Stimulated activated CD8-positive, alpha-beta memory T cell treated with anti-CD3 and anti-CD28 coated beads, Interleukin-7, amount 100 ng/mL, for 1 hour (primary cell): ENCODE measurements at regions not wholly inside any gene's neighbourhood (a gene's known extent, or its start where the extent isn't known, plus 50 kb on each side); places are given as distances from the start of the nearest gene placed in this dataset.

Experiments
- DNase-seq, 2 donors: peaks; one replicate each; pipeline ENCODE4 v3.0.0-alpha.2; 2020; ENCODE audit warnings: low read depth in 2 of 2

- no peak for DNase-seq
These were observed 1274.0 kb upstream of the CELF2 start for GRCh38 chr10:9743639-9744038.

GRCh38 chr10:9745158-9745557 is 1272.5 kb upstream of the CELF2 start:
- no peak for DNase-seq

DNA sequence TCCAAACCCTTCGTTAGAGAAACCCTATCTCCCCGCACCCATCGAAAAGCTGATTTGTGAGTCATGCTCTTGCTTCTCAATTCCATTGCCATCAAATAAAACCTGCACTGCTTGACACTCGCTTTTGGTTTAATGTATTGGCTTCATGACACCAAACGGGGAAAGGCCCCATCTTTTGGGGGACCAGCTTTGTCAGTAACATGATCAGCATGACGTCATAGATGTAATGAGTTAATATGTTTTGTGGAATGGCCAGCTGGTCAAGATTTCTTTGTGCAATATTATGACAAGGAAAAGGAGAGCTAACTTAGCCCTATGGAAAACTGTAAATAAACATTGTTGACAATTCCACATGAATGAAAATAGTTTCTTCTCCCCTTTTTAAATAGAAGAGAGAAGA is 1260.5 kb upstream of the CELF2 start:
- DNase-seq: no peak

GRCh38 chr10:9759596-9759995 is 1258.1 kb upstream of the CELF2 start:
- no peak for DNase-seq

GRCh38 chr10:9762966-9763656 is 1254.6 kb upstream of the CELF2 start:
- DNase-seq: no peak

GRCh38 chr10:9766762-9767161 is 1250.9 kb upstream of the CELF2 start:
- no peak for DNase-seq

DNA sequence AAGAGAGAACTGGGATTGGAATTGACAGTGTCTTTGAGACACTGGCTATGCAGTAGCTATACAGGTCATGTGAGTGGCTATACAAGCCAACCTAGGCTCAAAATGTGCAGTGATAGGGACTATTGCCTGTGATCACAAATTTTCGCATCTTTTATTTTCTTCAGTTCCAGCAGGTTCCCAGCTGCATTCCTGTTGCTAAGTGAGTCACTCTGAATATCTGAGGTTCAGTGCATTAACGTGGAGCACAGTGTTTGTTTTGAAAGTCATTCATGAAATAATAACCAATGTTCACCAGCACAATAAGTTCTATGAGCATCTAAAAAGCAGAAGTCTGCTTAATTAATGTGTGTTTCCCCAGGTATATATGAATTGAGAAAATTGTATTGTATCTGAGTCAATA is 1236.0 kb upstream of the CELF2 start:
- DNase-seq: no peak

DNA sequence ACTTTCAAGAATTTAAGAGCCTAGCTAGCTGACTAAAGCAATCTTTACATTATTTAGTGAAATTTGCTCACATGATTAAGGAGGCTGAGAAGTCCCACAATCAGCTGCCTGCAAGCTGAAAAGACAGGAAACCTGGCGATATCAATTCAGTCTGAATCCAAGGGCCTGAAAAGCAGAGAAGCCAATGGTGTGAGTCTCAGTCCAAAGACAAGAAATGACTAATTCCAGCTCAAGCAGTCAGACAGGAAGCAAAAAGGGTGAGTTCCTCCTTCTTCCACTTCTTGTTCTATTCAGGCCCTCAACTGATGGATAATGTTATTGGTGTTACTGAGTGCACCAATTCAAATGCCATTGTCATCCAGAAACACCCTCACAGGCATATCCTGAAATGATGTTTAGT is 1231.6 kb upstream of the CELF2 start:
- no peak for DNase-seq

- no peak for DNase-seq
These were observed 1231.1 kb upstream of the CELF2 start for GRCh38 chr10:9786576-9786975.

DNA sequence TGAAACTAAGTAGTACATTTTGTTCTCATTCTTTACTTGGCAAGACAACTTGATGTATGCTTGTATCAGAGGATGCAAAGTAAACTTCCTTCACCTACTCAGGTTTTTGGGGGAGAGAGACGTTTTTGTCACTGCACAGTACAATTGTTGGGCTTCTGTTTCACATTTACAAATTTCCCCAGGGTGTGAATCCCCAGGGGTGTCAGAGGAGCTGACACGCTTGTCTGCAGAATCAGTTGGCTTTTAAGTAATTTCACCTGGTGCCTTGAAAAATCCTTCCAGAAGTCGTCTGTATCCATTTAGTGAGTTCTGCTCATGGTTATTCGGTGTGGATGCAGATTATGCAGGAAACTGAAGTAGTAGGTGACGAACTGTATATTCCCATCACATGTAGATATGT is 1227.7 kb upstream of the CELF2 start:
- no peak for DNase-seq

GRCh38 chr10:9792181-9792580 is 1225.5 kb upstream of the CELF2 start:
- DNase-seq: no peak

GRCh38 chr10:9796564-9796963 is 1221.1 kb upstream of the CELF2 start:
- DNase-seq: no peak

DNA sequence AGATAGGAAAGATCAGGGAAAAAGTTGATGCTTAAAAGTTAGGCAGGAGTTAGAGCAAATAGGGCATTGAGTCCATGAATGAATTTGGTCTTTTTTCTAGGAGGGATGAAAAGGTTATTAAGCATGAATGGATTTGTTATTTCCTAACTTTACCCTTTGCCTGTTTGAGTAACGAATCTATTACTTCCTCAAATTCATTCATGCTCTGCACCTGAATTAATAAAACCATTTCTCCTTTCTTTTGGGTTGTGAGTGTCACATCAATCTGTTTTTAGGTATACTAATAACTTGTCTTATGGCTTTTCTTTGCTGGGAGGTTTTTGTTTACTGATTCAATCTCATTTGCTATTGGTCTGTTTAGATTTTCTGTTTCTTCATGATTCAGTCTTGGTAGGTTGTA is 1217.7 kb upstream of the CELF2 start:
- DNase-seq: no peak

DNA sequence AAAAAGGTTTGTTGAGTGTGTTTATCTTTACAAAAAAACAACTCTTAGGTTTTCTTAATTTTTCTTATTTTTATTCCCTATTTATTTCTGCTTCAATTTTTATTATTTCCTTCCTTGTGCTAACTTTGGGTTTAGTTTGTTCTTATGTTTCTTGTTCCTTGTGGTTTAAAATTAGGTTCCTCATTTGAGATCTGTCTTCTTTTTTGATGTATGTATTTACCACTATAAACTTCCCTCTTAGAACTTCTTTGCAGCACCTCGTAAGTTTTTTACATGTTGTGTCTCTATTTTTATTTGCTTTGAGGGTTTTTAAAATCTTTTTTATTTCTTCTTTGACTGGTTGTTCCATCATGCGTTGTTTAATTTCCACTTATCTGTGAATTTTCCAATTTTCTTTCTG is 1217.1 kb upstream of the CELF2 start:
- no peak for DNase-seq

- no peak for DNase-seq
These were observed 1209.8 kb upstream of the CELF2 start for GRCh38 chr10:9807846-9808245.

GRCh38 chr10:9811601-9812000 is 1206.1 kb upstream of the CELF2 start:
- DNase-seq: no peak

DNA sequence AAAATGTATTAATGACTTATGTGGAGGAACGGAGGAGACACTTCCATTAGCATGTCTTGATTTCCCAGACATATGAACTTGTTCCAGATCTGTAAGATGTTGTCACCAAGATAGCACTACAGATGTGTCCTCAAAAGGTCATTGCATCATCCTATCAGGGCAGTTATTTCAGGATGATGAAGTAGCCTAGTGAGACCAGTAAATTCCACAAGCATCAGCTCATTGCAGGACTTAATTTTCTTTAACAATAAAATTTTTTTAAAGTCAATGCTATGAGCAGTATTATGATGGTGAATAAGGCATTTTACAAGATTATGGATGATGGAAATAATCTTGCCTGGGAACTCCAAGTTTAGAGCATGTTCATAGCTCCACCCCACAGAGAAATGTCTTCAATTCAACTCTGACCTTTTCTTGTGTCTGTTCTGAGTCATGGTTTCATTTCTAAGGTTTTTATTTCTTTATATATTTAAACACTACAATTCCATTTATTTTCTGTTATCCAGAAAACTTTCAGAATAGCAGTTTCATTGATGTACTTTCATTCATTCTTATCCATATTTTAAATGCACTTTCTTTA is 1203.3 kb upstream of the CELF2 start:
- no peak for DNase-seq

- no peak for DNase-seq
These were observed 1197.7 kb upstream of the CELF2 start for GRCh38 chr10:9819756-9820494.

DNA sequence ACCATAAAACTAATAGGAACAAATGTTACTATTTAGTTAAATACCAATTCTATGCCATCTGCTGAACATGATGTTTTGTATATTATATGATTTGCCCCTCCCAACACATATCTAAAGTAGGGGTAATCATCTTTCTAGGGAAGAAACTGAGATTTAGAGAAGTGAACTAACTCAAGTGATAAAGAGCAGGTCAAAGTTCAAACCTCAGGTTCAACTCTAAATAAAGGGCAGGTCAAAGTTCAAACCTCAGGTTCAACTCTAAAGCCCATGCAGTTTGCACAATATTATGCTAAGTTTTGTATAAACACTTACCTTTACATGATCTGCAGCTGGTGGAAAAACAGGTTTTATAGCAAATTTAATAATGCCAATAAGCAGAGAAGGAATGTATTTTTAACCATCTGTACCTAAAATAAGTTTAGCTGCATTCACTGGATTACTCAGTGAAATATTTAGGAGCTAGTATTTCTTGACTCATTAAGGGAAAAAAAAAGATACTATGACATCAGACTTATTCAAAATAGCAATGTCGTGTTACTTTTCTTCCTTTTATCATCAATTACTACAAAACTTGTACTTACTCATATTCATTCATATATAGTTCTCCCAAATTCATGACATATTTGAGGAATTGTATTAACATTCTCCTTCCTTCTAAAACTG is 1194.3 kb upstream of the CELF2 start:
- no peak for DNase-seq

DNA sequence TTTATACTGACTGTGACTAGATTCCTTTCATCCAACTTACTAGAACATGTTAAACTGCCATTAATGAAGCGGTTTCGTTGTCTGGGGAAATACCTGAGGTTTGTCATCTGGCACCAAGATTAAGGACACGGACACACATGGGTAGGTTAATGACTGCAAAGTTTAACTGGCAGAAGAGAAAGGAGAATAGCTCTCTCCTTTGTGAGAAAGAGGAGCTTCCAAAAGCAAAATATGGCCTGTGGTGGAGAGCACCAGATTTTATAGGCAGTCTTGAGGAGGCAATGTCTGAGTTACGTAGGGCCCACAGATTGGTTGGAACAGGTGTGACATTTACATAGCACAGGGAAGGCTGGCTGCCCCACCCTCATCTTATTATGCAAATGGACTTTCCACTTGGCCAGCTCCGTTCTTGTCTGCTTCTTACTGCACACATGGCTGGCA is 1193.0 kb upstream of the CELF2 start:
- DNase-seq: no peak

DNA sequence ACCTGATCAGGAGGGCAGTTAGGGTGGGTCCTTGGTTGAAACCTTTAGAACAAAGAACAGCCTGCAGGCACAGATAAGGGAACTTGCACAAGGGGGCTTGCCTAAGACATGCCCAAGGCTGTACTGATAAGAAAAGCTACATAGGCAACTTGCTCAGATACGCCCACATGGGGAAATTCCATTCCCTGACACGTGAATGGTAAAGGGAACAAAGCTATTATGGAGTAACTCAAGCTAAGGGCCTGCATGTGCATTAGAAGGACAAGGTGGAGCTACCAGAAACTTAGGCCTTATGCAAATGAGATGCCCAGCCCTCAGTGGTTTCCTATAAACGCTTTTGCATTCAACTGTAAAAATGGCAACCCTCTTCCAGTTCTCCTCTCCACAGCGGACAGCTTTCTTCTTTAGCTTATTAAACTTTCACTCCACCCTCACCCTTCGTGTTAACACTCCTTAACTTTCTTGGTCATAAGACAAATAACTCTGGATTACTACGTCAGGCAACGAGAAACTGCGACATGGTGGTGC is 1192.1 kb upstream of the CELF2 start:
- no peak for DNase-seq

DNA sequence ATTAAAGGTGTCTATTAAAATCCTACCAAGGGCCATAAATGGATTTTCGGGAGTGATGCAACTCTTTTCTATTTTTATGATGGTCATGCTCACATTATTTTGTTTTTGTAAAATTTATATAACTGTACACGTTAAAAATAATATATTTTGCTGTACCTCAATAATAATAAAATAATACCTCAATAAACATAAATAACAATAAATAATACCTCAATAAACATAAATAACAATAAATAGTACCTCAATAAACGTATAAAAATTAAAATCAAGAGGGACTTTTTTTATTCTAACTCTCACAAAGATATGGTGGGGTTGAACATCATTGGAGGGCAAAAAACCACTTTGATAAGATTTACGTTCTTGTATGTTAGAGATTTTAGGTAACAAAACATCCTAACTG is 1189.6 kb upstream of the CELF2 start:
- DNase-seq: no peak
